Activated T-cell treated with anti-CD3 and anti-CD28 coated beads for 1 hour (primary cell): ENCODE measurements at regions not wholly inside any gene's neighbourhood (a gene's known extent, or its start where the extent isn't known, plus 50 kb on each side); places are given as distances from the start of the nearest gene placed in this dataset.
"Not testable (repeated sequence)": the region's sequence is repeated elsewhere in the genome, so short reads cannot be mapped to it uniquely, and the experiment has no call there.

Experiments used
- DNase-seq: peaks from one replicate; pipeline ENCODE4 v3.0.0-alpha.2; 2020; ENCODE audit warnings: low read depth

DNA sequence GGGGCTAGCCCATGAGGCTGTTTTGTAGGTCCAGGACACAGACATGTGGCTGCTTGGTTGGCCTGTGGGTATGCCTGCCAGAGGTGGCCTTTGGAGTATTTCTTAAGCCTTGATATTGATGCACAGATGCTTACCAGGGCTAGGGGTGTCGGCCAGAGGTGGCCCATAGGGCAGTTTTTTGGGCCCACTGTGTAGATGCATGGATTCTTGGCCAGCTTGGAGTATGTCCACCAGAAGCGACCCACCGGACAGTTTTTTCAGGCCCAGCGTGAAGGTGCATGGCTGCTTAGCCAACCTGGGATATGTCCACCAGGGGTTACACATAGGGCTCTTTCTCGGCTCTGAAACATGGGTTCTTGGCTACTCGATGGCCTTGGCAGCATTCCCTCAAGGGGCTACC, 1199.1 kb downstream of the CNTNAP5 start:
- DNase-seq: no peak

DNA sequence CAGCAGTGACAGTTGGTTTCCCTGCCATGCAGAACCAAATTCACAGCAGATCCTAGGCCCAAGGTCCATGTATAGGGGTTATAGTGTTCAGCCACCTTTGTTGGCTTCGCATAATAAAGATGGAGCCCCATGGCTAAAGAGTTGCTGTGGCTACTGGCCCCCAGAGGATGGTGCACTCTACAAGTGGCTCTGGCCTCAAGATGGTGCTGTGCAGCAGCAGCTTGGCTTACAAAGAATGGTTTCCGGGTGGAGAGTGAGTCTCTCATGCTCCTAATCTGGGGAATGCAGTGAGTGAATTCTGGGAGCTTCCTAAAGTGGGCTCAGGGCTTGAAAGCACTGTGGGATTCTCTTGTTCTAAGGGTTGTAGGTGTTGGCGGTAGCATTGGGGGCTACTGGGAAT, 1199.7 kb downstream of the CNTNAP5 start:
- DNase-seq: no peak

- DNase-seq: no peak
Measured at GRCh38 chr2:125227843-125228392, 1202.8 kb downstream of the CNTNAP5 start.

DNA sequence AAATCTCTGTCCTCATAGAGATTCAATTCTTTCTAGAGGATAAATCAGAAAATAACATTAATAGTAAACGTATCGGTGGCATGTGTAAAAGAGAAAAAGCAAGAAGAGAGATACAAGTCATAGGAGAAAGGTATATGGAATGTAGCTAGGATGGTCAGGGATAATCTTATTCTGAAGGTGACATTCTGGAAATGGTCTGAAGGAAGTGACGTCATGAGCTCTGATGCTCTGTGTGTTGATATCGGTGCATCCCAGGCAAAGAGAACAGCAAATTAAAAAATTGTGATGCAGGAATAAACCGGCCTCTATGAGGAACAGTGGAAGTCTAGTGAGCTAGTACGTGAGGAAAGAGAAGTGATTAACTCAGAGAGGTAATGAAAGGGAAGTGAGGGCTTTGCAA, 1215.8 kb downstream of the CNTNAP5 start:
- no peak for DNase-seq

- no peak for DNase-seq
Measured at GRCh38 chr2:125243074-125243473, 1218.0 kb downstream of the CNTNAP5 start.

DNA sequence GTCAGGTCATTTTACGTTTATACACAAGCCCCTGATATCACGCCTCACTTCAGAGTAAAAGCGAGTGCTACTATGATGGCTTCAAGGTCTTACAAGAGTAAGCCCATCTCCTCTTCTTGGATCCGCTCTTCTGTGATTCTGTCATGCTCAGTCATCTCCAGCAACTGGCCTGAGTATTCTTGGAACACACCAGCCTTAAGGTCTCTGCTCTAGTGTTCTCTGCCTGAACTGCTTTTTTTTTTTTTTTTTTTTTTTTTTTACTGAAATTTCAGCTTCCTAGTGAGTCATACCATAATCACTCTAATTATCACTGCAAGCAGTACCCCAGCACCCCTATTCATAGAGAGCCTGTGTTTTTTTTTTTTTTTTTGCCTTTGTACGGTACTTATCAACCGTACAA, 1228.9 kb downstream of the CNTNAP5 start:
- no peak for DNase-seq

GRCh38 chr2:125259451-125259850, 1234.4 kb downstream of the CNTNAP5 start:
- no peak for DNase-seq

DNA sequence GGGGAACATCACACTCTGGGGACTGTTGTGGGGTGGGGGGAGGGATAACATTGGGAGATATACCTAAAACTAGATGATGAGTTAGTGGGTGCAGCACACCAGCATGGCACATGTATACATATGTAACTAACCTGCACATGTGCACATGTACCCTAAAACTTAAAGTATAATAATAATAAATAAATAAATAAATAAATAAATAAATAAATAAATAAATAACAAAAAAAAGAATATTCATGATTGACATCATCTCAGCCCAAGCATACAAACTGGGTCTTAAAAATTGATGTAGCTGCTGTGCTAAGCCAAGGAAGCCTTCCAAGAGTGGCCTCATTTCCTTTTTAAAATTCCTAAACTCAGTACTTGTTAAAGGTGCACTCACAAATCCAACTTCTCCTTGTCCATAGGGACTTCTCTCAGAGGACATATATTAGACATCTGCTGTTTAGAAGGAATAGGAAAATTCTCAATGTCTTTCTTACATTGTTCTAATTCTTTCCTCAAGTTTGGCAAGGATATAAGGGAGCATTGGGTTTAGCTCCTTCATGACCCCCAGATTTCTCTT, 1235.4 kb downstream of the CNTNAP5 start:
- DNase-seq: not testable (repeated sequence)

DNA sequence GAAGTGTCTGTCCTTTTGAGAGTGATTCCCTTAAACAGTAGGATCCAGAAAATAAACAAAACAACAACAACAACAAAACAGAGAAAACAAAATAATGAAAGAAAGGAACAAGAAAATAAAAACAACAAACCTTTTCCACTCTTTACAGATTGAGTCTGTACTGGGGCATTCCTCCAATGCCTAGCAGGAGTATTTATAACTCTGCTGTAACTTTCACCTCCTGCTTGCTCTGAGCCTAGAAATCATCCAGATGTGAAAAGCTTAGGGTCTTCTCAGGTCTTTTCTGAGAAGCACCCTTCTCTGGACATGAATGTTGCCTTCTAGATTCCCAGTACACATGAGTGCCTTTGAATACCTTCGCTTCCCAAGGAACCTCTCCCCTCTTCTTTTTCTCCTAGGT, 1239.4 kb downstream of the CNTNAP5 start:
- DNase-seq: no peak

DNA sequence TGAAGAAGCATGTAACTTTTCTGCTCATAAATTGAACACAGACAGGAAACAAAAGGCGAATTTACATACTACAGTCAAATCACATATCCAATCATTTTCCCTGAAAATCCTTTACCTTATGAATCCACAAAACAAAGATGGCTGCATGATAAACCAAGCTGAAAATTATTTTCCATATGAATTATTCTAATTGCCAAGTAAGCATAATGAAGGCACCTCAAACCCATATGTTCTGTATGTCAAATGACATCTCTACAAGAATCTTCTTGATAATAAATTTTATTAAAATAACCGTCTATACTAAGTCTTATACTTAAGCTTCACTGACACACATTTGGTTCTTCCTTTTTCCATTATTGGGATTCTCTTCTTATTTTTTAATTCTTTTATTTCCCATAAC, 1242.6 kb downstream of the CNTNAP5 start:
- no peak for DNase-seq

GRCh38 chr2:125272651-125273050, 1247.6 kb downstream of the CNTNAP5 start:
- DNase-seq: no peak

DNA sequence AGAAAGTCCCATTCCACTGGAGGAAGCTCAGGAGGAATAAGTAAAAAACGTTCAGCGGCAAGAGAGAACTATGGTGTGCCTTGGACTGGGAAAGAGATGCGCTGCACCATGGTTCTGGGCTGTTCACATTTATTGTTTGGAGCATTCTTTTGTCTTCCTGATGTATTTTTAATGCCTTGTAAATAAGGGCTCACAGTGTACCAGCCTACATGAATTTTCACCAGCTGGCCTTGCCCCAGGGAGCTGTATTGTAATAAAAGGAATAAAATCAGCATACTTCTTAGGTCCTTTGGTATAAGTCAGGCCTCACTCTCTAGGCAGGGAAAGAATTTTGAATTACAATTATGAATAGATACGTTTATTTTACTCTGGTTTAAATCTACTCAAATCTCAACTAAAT, 1249.6 kb downstream of the CNTNAP5 start:
- no peak for DNase-seq

DNA sequence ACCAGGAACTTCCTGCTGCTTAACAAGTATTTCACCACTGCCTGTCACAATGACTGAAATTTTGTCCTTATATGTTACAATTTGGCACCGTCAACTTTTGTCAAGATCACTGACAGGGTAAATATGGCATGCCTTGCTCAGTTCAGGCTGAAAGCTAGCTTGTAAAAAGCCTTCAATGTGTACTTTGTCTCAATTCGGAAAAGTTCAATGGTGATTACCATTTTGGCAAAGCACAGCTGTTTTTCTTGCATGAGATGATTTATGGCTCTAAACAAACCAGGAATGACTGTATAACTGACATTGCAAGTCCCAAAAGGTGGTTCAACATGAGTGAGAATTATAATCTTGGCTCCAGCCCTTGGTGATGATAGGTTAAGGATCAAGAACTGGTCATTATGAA, 1255.2 kb downstream of the CNTNAP5 start:
- DNase-seq: no peak

DNA sequence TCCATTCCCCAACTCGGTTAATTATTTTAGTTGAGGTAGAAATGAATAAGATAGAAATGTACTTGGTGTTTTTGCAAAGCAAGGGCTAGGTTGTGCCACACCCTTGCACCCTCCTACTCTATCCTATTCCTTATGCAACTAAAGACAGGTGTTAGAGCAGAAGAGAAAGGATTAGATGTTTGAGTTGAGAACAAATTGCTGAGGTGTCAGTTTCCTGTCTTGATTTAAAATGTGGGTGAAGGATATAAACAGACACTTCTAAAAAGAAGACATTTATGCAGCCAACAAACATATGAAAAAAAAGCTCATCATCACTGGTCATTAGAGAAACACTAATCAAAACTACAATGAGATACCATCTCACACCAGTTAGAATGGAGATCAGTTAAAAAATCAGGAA, 1256.2 kb downstream of the CNTNAP5 start:
- DNase-seq: no peak

DNA sequence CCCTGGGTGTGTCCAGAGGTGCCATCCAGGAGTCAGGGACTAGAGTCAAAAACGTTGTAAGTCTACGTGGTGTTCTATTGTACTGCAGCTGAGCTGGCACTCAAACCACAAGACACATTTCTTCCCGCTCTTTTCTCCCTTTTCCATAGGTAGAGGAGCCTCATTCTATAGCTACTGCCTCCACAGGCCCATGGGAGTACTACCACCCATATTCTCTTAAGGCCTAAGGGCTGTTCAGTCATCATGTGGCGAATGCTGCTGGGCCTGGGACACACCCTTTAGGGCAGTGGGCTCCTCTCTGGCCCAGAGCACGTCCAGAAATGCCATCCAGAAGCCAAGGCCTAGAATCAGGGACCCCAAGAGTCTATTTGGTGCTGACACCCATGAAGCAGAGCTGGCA, 1271.7 kb downstream of the CNTNAP5 start:
- DNase-seq: no peak

- no peak for DNase-seq
Measured at GRCh38 chr2:125310657-125311364, 1285.7 kb downstream of the CNTNAP5 start.

DNA sequence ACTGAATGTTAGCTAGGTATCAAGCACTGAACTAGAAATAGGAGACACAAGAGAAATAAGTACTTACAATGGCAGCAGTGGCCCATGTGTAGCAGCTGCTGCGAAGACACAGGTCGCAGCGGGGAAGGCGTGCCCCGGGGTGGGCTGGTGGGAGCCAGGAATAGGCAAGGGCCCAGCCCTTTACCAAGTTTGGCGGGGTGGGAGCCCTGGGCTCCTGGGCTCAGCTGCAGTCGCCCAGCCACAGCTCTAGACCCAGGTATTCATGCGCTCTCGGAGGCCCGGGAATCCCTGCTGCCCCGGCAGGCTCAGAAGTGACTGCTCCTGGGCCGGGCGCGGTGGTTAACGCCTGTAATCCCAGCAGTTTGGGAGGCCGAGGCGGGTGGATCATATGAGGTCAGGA, 1287.3 kb downstream of the CNTNAP5 start:
- no peak for DNase-seq

- no peak for DNase-seq
Measured at GRCh38 chr2:125313806-125314205, 1288.7 kb downstream of the CNTNAP5 start.

DNA sequence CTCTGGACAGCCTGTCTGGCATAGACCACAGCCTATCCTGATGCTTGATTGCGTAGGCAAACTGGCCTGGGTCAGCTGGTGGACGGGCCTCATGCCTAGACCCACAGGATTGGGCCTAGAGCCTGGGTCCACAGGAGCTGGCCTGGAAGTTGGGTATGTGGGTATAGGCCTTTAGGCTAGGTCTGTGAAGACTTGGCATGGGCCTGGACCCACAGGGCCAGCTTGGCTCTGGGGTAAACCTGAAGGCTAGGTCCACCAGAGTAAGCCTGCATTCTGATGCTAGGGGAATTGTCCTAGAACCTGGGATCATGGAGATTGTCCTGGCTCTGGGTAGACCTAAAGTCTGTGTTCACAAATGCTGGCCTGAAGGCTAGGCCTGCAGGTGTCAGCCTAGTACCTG, 1293.7 kb downstream of the CNTNAP5 start:
- no peak for DNase-seq

DNA sequence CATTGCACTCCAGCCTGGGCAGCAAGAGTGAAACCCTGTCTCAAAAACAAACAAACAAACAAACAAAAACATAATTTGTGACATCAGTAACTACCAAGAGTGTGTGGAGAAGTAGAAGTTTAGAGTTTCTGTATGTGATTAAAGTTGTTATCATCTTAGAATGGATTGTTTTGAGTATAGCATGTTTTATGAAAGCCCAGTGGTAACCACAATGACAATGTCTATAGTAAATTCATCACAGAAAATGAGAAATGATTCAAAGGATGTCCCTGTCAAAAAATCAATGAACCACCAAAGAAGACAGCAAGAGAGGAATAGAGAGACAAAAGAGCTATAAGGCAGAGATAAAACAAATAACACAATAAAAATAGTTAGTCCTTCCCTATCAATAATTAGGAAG, 1299.2 kb downstream of the CNTNAP5 start:
- DNase-seq: no peak

DNA sequence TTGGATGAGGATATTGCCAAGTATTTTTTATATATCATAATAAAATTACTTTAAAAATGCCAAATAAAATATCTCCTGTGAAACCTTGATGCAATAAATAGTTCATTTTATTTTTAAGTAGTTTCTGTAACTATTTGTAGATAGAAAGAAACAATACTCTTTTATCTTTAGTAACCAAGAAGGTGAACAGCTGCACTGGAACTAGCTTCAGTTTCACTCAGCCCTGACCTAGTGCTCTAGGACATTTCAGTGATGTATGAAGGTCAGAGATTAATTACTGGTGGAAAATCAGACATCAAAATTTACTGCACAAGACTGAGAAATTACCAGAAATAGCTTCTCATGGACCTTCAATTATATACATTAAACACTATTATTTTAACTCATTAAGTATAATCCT, 1305.0 kb downstream of the CNTNAP5 start:
- no peak for DNase-seq

- DNase-seq: no peak
Measured at GRCh38 chr2:125341353-125341752, 1314.6 kb upstream of the GYPC start.

GRCh38 chr2:125353542-125353941, 1302.4 kb upstream of the GYPC start:
- not testable (repeated sequence) for DNase-seq
